PFSK-1 (cell line): ENCODE measurements at regions not wholly inside any gene's neighbourhood (a gene's known extent, or its start where the extent isn't known, plus 50 kb on each side); places are given as distances from the start of the nearest gene placed in this dataset.

Experiments used
- FOXP2 ChIP-seq: optimal IDR thresholded peaks from 2 replicates; pipeline ENCODE3; 2011; ENCODE audit warnings: borderline replicate concordance, control low read depth, inconsistent platforms; ENCODE audit not compliant: insufficient read depth; ENCODE audit errors: extremely low read length, extremely low read depth
- POLR2AphosphoS5 ChIP-seq: IDR thresholded peaks from 2 replicates; pipeline ENCODE4 v1.6.1; 2012; ENCODE audit warnings: low read depth, mild to moderate bottlenecking, control low read depth, low read length, moderate library complexity
- SIN3A ChIP-seq: IDR thresholded peaks from 2 replicates; pipeline ENCODE4 v1.6.1; 2012; ENCODE audit warnings: mild to moderate bottlenecking, low read length, moderate library complexity, borderline replicate concordance; ENCODE audit not compliant: insufficient read depth
- TAF1 ChIP-seq: IDR thresholded peaks from 2 replicates; pipeline ENCODE4 v1.6.1; 2012; ENCODE audit warnings: low read length, control low read depth, borderline replicate concordance; ENCODE audit not compliant: insufficient read depth
- TF ChIP-seq, protein P1 (sequence below), 2 experiments: IDR thresholded peaks; 2 replicates each; pipeline versions ENCODE4 v1.6.1 to v1.8.0; 2011 to 2012; ENCODE audit warnings: low read depth in 2 of 2, low read length in 2 of 2, control low read depth in 1 of 2, inconsistent platforms in 1 of 2, mild to moderate bottlenecking in 1 of 2, moderate library complexity in 1 of 2; ENCODE audit not compliant: insufficient read depth in 1 of 2

DNA sequence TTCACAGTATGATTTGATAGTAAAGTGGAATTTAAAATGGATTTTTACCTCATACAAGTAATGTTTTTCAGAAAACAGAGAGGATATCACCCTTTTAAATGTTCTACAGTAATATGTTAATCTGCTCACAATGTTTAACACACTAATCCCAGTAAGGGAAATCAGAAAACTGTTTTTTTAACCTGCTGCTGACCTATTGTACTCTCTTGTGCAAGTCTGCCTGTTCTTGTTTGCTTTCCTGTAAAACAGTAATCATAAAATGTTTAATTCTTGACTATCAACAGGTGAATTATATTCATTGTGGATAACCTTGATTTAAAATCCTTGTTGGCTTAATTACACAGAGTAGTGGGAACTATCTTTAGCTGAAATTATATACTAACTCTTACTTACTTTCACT, 126.4 kb downstream of the GNAT3 start:
- TF ChIP-seq SIN3A, result no peak
- no peak for TF ChIP-seq FOXP2
- TF ChIP-seq POLR2AphosphoS5, result no peak
- TF ChIP-seq, protein P1, sequence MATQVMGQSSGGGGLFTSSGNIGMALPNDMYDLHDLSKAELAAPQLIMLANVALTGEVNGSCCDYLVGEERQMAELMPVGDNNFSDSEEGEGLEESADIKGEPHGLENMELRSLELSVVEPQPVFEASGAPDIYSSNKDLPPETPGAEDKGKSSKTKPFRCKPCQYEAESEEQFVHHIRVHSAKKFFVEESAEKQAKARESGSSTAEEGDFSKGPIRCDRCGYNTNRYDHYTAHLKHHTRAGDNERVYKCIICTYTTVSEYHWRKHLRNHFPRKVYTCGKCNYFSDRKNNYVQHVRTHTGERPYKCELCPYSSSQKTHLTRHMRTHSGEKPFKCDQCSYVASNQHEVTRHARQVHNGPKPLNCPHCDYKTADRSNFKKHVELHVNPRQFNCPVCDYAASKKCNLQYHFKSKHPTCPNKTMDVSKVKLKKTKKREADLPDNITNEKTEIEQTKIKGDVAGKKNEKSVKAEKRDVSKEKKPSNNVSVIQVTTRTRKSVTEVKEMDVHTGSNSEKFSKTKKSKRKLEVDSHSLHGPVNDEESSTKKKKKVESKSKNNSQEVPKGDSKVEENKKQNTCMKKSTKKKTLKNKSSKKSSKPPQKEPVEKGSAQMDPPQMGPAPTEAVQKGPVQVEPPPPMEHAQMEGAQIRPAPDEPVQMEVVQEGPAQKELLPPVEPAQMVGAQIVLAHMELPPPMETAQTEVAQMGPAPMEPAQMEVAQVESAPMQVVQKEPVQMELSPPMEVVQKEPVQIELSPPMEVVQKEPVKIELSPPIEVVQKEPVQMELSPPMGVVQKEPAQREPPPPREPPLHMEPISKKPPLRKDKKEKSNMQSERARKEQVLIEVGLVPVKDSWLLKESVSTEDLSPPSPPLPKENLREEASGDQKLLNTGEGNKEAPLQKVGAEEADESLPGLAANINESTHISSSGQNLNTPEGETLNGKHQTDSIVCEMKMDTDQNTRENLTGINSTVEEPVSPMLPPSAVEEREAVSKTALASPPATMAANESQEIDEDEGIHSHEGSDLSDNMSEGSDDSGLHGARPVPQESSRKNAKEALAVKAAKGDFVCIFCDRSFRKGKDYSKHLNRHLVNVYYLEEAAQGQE (IDR thresholded peaks at IDR 0.05; ENCODE audit: insufficient read depth in 1 of 2, low read depth in 2 of 2, low read length in 2 of 2), result no peak
- no peak for TF ChIP-seq TAF1

GRCh38 chr7:80380957-80381356, 130.9 kb downstream of the GNAT3 start:
- TF ChIP-seq POLR2AphosphoS5, result no peak
- no peak for TF ChIP-seq FOXP2
- no peak for TF ChIP-seq TAF1
- TF ChIP-seq SIN3A, result no peak
- TF ChIP-seq, protein P1 (IDR thresholded peaks at IDR 0.05; ENCODE audit: insufficient read depth in 1 of 2, low read depth in 2 of 2, low read length in 2 of 2), result no peak

DNA sequence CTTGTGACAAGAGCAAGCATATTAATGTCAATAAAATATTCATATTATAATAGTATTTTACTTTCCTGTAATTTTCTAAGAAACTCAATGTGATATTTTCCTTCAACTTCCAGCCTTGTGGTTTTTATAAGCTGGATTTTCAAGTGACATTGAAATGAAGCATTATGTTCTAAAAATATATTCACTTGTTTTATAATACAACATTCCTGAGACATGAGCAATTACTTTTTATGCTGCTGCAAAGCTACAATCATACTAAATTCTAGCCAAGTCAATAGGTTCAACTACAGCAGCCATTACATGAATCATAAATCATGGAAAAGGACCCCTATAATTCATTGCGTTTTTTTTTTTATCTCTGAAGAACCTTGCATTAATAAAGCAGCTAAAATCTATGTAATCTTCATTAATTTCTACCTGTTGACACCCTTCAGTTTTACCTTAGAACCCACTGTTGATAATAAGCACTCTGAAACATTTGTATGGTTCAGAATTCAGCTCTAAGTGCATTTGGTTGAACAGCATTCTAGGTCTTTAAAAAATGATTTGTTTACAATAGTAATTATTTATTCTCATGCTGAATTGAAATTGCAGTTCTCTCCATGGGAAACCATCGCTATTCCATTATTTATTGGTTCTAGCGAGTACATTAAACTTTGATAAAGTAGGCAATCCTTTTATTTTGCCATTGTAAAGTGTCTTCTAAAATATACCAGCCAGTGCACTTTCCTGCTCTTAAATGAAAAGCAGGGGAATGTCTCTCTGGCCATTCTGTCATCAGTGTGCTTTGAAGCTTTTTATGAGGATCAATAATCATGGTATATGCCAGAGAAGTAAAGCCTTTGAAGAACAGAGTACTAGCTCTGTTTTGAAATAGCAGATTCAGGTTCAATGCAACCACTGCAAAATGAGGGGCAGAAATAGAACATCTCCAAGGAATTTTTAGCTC, 132.6 kb downstream of the GNAT3 start:
- TF ChIP-seq FOXP2 (no peak), SIN3A (no peak), POLR2AphosphoS5 (no peak), TAF1 (no peak)
- TF ChIP-seq, protein P1 (IDR thresholded peaks at IDR 0.05; ENCODE audit: insufficient read depth in 1 of 2, low read depth in 2 of 2, low read length in 2 of 2), result no peak

DNA sequence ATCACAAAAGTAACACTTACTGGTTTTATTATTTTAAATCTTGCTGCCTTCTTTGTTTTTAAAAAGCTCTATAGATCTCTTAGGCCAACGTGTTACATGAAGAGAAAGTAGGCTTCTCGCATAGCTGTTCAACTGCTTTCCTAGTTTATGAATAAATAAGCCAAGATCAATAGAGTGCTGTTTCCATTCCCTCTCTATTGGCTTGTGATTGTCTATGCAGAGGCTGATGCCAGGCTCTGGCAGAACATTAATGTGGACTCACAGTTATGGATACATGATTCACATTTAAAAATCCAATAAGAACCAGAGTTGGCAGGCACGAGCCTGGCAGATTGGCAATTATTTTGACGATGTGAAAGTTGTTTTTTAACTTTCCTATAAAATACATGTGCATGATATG, 137.5 kb downstream of the GNAT3 start:
- TF ChIP-seq POLR2AphosphoS5 (no peak), SIN3A (no peak), TAF1 (no peak), FOXP2 (no peak)
- TF ChIP-seq, protein P1 (IDR thresholded peaks at IDR 0.05; ENCODE audit: insufficient read depth in 1 of 2, low read depth in 2 of 2, low read length in 2 of 2), result no peak
